DOHH2 (cell line): ENCODE measurements at regions not wholly inside any gene's neighbourhood (a gene's known extent, or its start where the extent isn't known, plus 50 kb on each side); places are given as distances from the start of the nearest gene placed in this dataset.

Experiments
- EZH2phosphoT487 ChIP-seq: fragments of 200-600 bp; sonication (generic); IDR thresholded peaks from 2 replicates; pipeline ENCODE4 v1.6.1; 2017; ENCODE audit warnings: borderline replicate concordance, mild to moderate bottlenecking, antibody characterized with exemption, low read length, moderate library complexity, mixed read lengths
- TF ChIP-seq, protein P1 (sequence below): fragments of 200-600 bp; sonication (generic); IDR thresholded peaks from one replicate; pipeline ENCODE4 v1.5.1; 2014; ENCODE audit warnings: antibody characterized with exemption, mild to moderate bottlenecking, low read depth, low read length; ENCODE audit not compliant: poor library complexity, severe bottlenecking

- TF ChIP-seq, protein P1, sequence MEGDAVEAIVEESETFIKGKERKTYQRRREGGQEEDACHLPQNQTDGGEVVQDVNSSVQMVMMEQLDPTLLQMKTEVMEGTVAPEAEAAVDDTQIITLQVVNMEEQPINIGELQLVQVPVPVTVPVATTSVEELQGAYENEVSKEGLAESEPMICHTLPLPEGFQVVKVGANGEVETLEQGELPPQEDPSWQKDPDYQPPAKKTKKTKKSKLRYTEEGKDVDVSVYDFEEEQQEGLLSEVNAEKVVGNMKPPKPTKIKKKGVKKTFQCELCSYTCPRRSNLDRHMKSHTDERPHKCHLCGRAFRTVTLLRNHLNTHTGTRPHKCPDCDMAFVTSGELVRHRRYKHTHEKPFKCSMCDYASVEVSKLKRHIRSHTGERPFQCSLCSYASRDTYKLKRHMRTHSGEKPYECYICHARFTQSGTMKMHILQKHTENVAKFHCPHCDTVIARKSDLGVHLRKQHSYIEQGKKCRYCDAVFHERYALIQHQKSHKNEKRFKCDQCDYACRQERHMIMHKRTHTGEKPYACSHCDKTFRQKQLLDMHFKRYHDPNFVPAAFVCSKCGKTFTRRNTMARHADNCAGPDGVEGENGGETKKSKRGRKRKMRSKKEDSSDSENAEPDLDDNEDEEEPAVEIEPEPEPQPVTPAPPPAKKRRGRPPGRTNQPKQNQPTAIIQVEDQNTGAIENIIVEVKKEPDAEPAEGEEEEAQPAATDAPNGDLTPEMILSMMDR: no peak
- no peak for TF ChIP-seq EZH2phosphoT487
Measured at GRCh38 chr9:118554987-118555386, 814.2 kb downstream of the BRINP1 start.
